ENCODE measurements at regions not wholly inside any gene's neighbourhood (a gene's known extent, or its start where the extent isn't known, plus 50 kb on each side); places are given as distances from the start of the nearest gene placed in this dataset.

- TF ChIP-seq, protein P1, sequence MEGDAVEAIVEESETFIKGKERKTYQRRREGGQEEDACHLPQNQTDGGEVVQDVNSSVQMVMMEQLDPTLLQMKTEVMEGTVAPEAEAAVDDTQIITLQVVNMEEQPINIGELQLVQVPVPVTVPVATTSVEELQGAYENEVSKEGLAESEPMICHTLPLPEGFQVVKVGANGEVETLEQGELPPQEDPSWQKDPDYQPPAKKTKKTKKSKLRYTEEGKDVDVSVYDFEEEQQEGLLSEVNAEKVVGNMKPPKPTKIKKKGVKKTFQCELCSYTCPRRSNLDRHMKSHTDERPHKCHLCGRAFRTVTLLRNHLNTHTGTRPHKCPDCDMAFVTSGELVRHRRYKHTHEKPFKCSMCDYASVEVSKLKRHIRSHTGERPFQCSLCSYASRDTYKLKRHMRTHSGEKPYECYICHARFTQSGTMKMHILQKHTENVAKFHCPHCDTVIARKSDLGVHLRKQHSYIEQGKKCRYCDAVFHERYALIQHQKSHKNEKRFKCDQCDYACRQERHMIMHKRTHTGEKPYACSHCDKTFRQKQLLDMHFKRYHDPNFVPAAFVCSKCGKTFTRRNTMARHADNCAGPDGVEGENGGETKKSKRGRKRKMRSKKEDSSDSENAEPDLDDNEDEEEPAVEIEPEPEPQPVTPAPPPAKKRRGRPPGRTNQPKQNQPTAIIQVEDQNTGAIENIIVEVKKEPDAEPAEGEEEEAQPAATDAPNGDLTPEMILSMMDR (IDR thresholded peaks at IDR 0.05; ENCODE audit: extremely low read depth in 1 of 2, insufficient read depth in 1 of 2, low read depth in 1 of 2, low read length in 2 of 2), result no peak
- TF ChIP-seq POLR2A (IDR thresholded peaks at IDR 0.05; ENCODE audit: low read depth, low read length) (no peak), EZH2 (IDR thresholded peaks at IDR 0.05; ENCODE audit: borderline replicate concordance, low read depth, low read length, severe bottlenecking) (no peak), POLR2AphosphoS5 (IDR thresholded peaks at IDR 0.05; ENCODE audit: insufficient read depth, low read depth, low read length) (no peak)
Measured at GRCh38 chr17:70498631-70499030, 329.3 kb downstream of the KCNJ2 start.

Data from endothelial cell of umbilical vein (primary cell).